Transverse colon (tissue), 4 donors: ENCODE measurements at regions not wholly inside any gene's neighbourhood (a gene's known extent, or its start where the extent isn't known, plus 50 kb on each side); places are given as distances from the start of the nearest gene placed in this dataset.

Experiments
- DNase-seq: peaks from one replicate; pipeline ENCODE4 v3.0.0-alpha.2; 2019
- H3K27ac ChIP-seq, 4 donors: fragments of 200-600 bp; sonication (generic); 2 replicates each; pipeline ENCODE4 v1.5.1; 2016 to 2018; ENCODE audit warnings: inconsistent platforms in 4 of 4
- H3K27me3 ChIP-seq: fragments of 200-600 bp; sonication (generic); 2 replicates; pipeline ENCODE4 v1.5.1; 2017; ENCODE audit warnings: inconsistent platforms
- H3K36me3 ChIP-seq, 4 donors: fragments of 200-600 bp; sonication (generic); 2 replicates each; pipeline ENCODE4 v1.5.1; 2017 to 2019; ENCODE audit warnings: inconsistent platforms in 4 of 4
- H3K4me1 ChIP-seq, 4 donors: fragments of 200-600 bp; sonication (generic); 2 replicates each; pipeline ENCODE4 v1.5.1; 2017 to 2020; ENCODE audit warnings: inconsistent platforms in 4 of 4
- H3K4me3 ChIP-seq, 4 donors: fragments of 200-600 bp; sonication (generic); 1 replicate in 1 of 4; 2 replicates in 3 of 4; pipeline versions ENCODE4 v1.5.1 to v1.6.1; 2017 to 2019; ENCODE audit warnings: inconsistent platforms in 4 of 4
- H3K9me3 ChIP-seq, 2 donors: fragments of 200-600 bp; sonication (generic); 2 replicates each; pipeline ENCODE4 v1.5.1; 2017 to 2019; ENCODE audit warnings: inconsistent platforms in 2 of 2
- CTCF ChIP-seq, 5 experiments: fragments of 200-600 bp in 3 of 5; fragments of 450-650 bp in 2 of 5; sonication (generic) in 3 of 5; IDR thresholded peaks; 1 replicate in 2 of 5; 2 replicates in 3 of 5; pipeline ENCODE4 v1.5.1; 2016 to 2017; ENCODE audit warnings: antibody characterized with exemption in 5 of 5, inconsistent platforms in 3 of 5, mild to moderate bottlenecking in 2 of 5, moderate library complexity in 1 of 5
- EP300 ChIP-seq: sonication (generic); formaldehyde crosslinking; IDR thresholded peaks from one replicate; pipeline ENCODE4 v1.6.1; 2017; ENCODE audit warnings: antibody characterized with exemption, low read depth
- POLR2A ChIP-seq: fragments of 450-650 bp; IDR thresholded peaks from one replicate; pipeline ENCODE4 v1.6.1; 2016; ENCODE audit warnings: antibody characterized with exemption, mild to moderate bottlenecking, moderate library complexity
- POLR2AphosphoS5 ChIP-seq, 3 donors: sonication (generic); formaldehyde crosslinking; IDR thresholded peaks; one replicate each; pipeline ENCODE4 v1.6.1; 2016; ENCODE audit warnings: antibody characterized with exemption in 3 of 3
- WGBS, 2 donors: methylation state at CpG; one replicate each; pipeline ENCODE4 v1.1.5; 2018; ENCODE audit warnings: low coverage in 1 of 2; 5-methylcytosine and 5-hydroxymethylcytosine counted together
- in situ Hi-C, 4 donors: fragments of 200-750 bp; cut with MboI; loops; one replicate each; pipeline versions ENCODE4 v1.15.0 to v1.15.1; 2017; ENCODE audit warnings: low sequenced_read_pairs in 3 of 4, low pct_ligation_motif_present in 1 of 4, low pct_unique_long_range_greater_than_20kb in 1 of 4
- intact Hi-C: fragments of 100-400 bp; cut with DNase I; formaldehyde crosslinking; loops from one replicate; pipeline ENCODE4 v1.15.1; 2023; ENCODE audit warnings: low total_unique reads

DNA sequence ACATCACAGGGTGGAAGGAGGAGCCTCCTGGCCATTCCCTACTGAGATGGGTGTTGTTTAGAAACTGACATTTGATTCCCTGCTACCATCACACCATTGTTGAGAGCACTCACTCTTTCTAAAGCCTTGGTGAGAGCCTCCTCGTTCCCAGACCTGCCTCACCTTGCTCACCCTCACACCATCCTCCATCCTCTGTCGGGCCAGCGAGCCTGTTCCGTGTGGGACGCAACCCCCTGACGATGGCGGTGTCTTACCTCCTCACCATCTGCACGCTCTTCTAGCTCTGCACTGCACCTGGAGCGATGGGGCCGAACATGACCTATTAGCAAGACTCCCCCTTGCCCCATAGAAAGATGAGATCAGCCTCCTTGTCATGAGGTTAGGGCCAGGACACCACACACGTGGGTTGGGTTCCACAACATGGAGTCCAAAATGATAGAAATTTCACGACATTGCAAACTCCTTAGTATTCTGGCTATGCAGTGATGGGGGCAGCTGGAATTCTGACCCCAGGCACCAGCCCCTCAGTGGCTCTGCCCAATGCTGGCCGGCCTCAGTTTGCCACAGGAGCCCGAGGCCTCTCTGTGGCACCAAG, 1017.9 kb downstream of the TBC1D22A start:
- intact Hi-C loops: no loop called here
- in situ Hi-C loops: no loop called here
- H3K4me1 ChIP-seq: no peaks in the 10 kb centered on the region
- WGBS, 2 donors: 82 to 83% methylated on average over 5 to 14 of the region's 14 CpGs
- TF ChIP-seq POLR2A (no peak), EP300 (no peak)
- H3K27ac ChIP-seq: no peak overlapping the region
- H3K36me3 ChIP-seq: no peaks in the 10 kb centered on the region
- no peak overlapping the region for H3K4me3 ChIP-seq
- H3K9me3 ChIP-seq: peaks cover 0 to 3% of the 10 kb centered on the region in 2 donors
- peaks cover 8% of the 10 kb centered on the region for H3K27me3 ChIP-seq
- no peak for DNase-seq

DNA sequence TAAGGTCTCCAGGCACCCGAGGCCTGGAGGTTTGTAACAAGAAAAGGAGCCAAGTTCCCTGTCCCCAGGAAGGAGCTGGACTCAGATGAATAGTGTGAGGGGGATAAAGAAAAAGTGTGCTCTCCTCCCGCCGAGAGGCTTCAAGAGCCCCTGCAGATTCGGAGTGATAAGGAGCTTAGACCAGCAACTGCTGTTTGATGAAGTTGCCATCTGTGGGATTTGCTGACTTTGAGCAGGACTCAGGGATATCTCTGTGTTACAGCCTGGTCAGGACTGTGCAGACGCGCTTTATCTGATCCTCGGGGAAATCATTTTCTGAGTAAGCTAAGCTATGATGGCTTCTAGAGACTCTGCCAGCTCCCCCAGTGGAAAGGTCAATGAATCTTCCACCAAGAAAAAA, 1017.0 kb downstream of the TBC1D22A start:
- Histone ChIP-seq H3K27ac (no peak overlapping the region), H3K27me3 (peaks cover 8% of the 10 kb centered on the region), H3K9me3 (no peaks in the 10 kb centered on the region), H3K4me3 (no peak overlapping the region), H3K4me1 (no peaks in the 10 kb centered on the region), H3K36me3 (no peaks in the 10 kb centered on the region)
- 61% methylated on average over 7 of the region's 7 CpGs; no CpG with 5 or more reads in 1 of the 2 donors for WGBS, 2 donors
- no peak for DNase-seq
- in situ Hi-C loops (no loop called here), intact Hi-C loops (no loop called here)
- TF ChIP-seq CTCF (IDR thresholded peaks at IDR 0.05) (no peak), EP300 (no peak), POLR2AphosphoS5 (IDR thresholded peaks at IDR 0.05) (no peak), POLR2A (no peak)

DNA sequence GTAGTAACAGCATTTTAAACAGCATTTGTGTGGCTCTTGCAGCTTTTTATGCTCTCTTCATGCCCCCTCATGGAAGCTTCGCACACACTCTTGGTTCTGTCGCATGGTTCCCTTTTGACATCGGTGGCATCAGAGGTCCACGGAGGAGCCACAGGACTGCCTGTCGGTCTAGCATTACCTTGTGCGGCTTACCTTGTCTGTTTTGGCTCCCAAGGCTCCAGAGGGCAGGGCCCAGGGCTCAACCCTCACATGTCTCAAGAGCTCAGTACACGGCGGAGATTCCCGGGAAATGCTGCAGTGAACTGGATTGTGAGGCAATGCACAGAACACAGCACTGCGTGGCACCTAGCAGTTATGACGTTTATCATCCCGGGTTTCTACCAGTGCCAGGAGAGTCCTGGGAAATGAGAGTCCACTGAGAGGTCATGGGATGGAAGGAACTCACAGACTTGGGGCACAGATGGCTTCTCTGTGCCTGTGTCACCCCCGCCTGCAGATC, 1015.8 kb downstream of the TBC1D22A start:
- no peaks in the 10 kb centered on the region for H3K9me3 ChIP-seq
- H3K27ac ChIP-seq: no peak overlapping the region
- H3K36me3 ChIP-seq: no peaks in the 10 kb centered on the region
- H3K4me1 ChIP-seq: no peaks in the 10 kb centered on the region
- no peak for TF ChIP-seq POLR2A
- no peak for DNase-seq
- H3K27me3 ChIP-seq: no peaks in the 10 kb centered on the region
- WGBS, 2 donors: 88 to 93% methylated on average over 3 to 13 of the region's 13 CpGs
- no peak overlapping the region for H3K4me3 ChIP-seq
- in situ Hi-C loops (no loop called here), intact Hi-C loops (no loop called here)

DNA sequence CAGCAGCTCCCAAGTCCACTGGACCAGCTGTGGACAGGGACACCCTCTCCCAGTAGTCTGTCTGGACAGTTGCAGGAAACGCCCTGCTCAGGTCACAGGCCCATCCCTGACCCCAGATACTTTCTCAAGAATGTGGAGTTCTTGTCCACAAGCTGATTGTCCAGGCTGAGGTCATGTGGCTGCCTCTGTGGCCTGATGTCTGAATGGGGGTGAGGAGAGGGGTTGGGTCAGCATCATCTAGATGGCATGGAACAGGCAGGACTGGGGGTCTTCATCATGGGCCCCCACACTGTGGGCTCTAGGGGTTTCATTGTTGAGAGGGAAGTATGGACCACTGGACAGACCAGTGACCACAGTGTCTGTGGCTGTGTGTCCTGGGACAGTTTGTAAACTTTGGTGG, 1015.0 kb downstream of the TBC1D22A start:
- WGBS, 2 donors: 21% methylated on average over 1 of the region's 1 CpG; no CpG with 5 or more reads in 1 of the 2 donors
- in situ Hi-C loops (no loop called here), intact Hi-C loops (no loop called here)
- no peaks in the 10 kb centered on the region for H3K4me1 ChIP-seq
- no peak overlapping the region for H3K27ac ChIP-seq
- H3K27me3 ChIP-seq: no peaks in the 10 kb centered on the region
- TF ChIP-seq POLR2AphosphoS5 (IDR thresholded peaks at IDR 0.05) (no peak), CTCF (IDR thresholded peaks at IDR 0.05) (no peak), EP300 (no peak), POLR2A (no peak)
- no peaks in the 10 kb centered on the region for H3K36me3 ChIP-seq
- no peak overlapping the region for H3K4me3 ChIP-seq
- no peaks in the 10 kb centered on the region for H3K9me3 ChIP-seq
- no peak for DNase-seq

DNA sequence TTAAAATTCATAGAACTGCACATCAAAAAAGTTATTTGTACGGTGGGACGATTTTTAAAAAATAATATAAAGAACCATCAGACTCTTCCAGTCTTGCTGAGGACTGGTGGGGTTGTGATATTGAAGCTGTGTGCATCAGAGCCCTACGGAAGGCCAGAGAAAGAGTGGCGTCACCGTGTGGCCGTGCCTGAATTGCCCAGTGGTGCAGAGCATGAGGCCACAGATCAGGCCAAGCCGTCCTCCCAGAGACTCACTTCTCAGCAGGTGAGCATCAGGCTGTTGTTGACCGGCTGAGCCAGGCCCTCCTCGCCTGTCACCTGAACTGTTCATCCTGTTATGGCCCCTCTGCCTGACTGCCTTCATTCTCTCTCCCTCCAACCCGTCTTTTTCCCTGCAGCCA, 1013.9 kb downstream of the TBC1D22A start:
- H3K27ac ChIP-seq: no peak overlapping the region
- no peak for TF ChIP-seq POLR2AphosphoS5 (IDR thresholded peaks at IDR 0.05)
- TF ChIP-seq EP300: no peak
- no peak for TF ChIP-seq POLR2A
- no peak for TF ChIP-seq CTCF (IDR thresholded peaks at IDR 0.05)
- no peak for DNase-seq
- no peaks in the 10 kb centered on the region for H3K36me3 ChIP-seq
- H3K4me1 ChIP-seq: no peaks in the 10 kb centered on the region
- H3K9me3 ChIP-seq: no peaks in the 10 kb centered on the region
- WGBS, 2 donors: 52 to 56% methylated on average over 3 to 10 of the region's 10 CpGs
- in situ Hi-C loops: no loop called here
- no peaks in the 10 kb centered on the region for H3K27me3 ChIP-seq
- no peak overlapping the region for H3K4me3 ChIP-seq
- intact Hi-C loops: no loop called here
